RKO (cell line): ENCODE measurements at regions not wholly inside any gene's neighbourhood (a gene's known extent, or its start where the extent isn't known, plus 50 kb on each side); places are given as distances from the start of the nearest gene placed in this dataset.

Source experiments
- DNase-seq: peaks from one replicate; pipeline ENCODE4 v3.0.0-alpha.2; 2016; ENCODE audit warnings: low spot score

DNA sequence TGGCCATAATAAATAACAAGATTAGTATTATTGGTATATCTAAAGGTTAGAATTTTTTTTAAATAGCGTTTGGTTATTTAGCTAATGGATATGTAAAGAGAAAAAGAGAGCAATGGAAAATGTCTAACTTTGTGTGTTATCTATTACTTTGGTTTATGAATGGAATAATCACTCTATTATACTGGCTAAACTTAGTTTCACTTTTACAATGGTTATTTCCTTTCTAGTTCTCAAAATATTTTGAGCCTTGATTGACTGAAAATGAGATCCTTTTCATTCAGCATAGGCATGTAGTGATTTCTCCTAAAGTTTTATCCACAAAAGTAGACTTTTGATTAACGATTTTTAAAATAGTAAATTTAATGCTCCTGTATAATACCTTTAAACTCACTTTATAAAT, 51.6 kb upstream of the MLIP start:
- DNase-seq = no peak

DNA sequence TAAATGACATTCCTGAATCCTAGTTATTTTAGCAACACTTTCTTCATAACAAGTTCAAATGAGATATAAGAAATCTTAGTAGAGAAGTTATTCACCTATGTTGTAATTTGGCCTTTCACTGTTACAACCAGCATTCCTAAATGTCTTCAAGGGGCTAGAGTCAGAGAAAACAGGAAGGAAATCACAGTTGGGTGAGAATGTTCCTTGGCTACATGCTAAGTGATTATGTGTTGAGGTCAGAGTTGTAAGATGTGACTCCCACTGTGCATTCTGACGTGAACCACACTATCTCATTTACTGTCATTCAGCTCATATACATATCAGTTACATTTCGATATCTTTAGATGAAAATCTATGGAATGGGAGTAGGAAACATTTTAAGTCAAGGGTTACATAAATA, 51.0 kb upstream of the MLIP start:
- no peak for DNase-seq
